ENCODE measurements at regions not wholly inside any gene's neighbourhood (a gene's known extent, or its start where the extent isn't known, plus 50 kb on each side); places are given as distances from the start of the nearest gene placed in this dataset.

DNA sequence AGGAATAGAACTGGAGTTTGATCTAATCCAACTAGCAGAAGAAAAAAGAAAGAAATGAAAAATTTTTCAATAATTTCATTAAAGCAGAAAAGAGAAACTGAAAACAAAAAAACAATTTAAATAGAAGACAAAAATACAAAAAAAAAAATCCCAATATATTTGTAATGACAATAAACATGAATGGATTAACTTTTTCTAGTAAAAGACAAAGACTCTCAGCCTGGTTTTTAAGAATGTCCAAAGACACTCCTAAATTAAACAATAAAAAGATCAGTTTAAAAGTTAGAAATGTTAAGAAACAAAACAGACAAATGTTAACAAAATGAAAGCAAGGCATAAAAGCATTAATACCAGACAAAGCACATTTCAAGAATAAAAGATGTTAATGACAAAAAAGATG lies 50.3 kb upstream of the ME3 start:
- TF ChIP-seq ZNF777 (tag by site-specific recombination; IDR thresholded peaks at IDR 0.05; ENCODE audit: borderline replicate concordance) (no peak), KLF7 (tag by site-specific recombination; IDR thresholded peaks at IDR 0.05; ENCODE audit: borderline replicate concordance) (no peak), ZNF155 (tag by site-specific recombination; IDR thresholded peaks at IDR 0.05) (no peak), WT1 (tag by site-specific recombination; IDR thresholded peaks at IDR 0.05) (no peak), ZNF707 (tag by site-specific recombination; IDR thresholded peaks at IDR 0.05) (no peak), ZBTB7A (tag by site-specific recombination; IDR thresholded peaks at IDR 0.05; ENCODE audit: low read depth) (no peak), ZNF670 (tag by site-specific recombination; IDR thresholded peaks at IDR 0.05; ENCODE audit: low read depth) (no peak), GLI4 (tag by site-specific recombination; IDR thresholded peaks at IDR 0.05) (no peak)
- TF ChIP-seq, protein P1, sequence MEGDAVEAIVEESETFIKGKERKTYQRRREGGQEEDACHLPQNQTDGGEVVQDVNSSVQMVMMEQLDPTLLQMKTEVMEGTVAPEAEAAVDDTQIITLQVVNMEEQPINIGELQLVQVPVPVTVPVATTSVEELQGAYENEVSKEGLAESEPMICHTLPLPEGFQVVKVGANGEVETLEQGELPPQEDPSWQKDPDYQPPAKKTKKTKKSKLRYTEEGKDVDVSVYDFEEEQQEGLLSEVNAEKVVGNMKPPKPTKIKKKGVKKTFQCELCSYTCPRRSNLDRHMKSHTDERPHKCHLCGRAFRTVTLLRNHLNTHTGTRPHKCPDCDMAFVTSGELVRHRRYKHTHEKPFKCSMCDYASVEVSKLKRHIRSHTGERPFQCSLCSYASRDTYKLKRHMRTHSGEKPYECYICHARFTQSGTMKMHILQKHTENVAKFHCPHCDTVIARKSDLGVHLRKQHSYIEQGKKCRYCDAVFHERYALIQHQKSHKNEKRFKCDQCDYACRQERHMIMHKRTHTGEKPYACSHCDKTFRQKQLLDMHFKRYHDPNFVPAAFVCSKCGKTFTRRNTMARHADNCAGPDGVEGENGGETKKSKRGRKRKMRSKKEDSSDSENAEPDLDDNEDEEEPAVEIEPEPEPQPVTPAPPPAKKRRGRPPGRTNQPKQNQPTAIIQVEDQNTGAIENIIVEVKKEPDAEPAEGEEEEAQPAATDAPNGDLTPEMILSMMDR (tag by site-specific recombination; IDR thresholded peaks at IDR 0.05), result no peak
- TF ChIP-seq, protein P2, sequence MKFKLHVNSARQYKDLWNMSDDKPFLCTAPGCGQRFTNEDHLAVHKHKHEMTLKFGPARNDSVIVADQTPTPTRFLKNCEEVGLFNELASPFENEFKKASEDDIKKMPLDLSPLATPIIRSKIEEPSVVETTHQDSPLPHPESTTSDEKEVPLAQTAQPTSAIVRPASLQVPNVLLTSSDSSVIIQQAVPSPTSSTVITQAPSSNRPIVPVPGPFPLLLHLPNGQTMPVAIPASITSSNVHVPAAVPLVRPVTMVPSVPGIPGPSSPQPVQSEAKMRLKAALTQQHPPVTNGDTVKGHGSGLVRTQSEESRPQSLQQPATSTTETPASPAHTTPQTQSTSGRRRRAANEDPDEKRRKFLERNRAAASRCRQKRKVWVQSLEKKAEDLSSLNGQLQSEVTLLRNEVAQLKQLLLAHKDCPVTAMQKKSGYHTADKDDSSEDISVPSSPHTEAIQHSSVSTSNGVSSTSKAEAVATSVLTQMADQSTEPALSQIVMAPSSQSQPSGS (tag by site-specific recombination; IDR thresholded peaks at IDR 0.05; ENCODE audit: low read depth), result no peak

All from HEK293 (cell line).